ENCODE measurements at regions not wholly inside any gene's neighbourhood (a gene's known extent, or its start where the extent isn't known, plus 50 kb on each side); places are given as distances from the start of the nearest gene placed in this dataset.
A peak's percentile ranks its signal among the peaks of the same experiment; 100 is the strongest.

GRCh38 chr2:183666031-183666430, 541.8 kb downstream of the NUP35 start:
- peak; percentile 67 for DNase-seq (ENCODE audit: low read depth, low spot score)
- in situ Hi-C loops (cut with HindIII; ENCODE audit: low sequenced_read_pairs), result no loop called here
- no peak overlapping the region for H3K4me3 ChIP-seq (ENCODE audit: low read depth, low read length)
- no peak for TF ChIP-seq CTCF (IDR thresholded peaks at IDR 0.05; ENCODE audit: low read depth, low read length)

- in situ Hi-C loops (cut with HindIII; ENCODE audit: low sequenced_read_pairs), result no loop called here
- TF ChIP-seq CTCF (IDR thresholded peaks at IDR 0.05; ENCODE audit: low read depth, low read length), result no peak
- no peak overlapping the region for H3K4me3 ChIP-seq (ENCODE audit: low read depth, low read length)
- no peak for DNase-seq (ENCODE audit: low read depth, low spot score)
Measured at GRCh38 chr2:183671233-183671632, 547.0 kb downstream of the NUP35 start.

GRCh38 chr2:183678908-183679307, 554.7 kb downstream of the NUP35 start:
- TF ChIP-seq CTCF (IDR thresholded peaks at IDR 0.05; ENCODE audit: low read depth, low read length), result no peak
- no peak for DNase-seq (ENCODE audit: low read depth, low spot score)
- in situ Hi-C loops (cut with HindIII; ENCODE audit: low sequenced_read_pairs), result no loop called here

GRCh38 chr2:183680573-183680972, 556.3 kb downstream of the NUP35 start:
- H3K4me3 ChIP-seq (ENCODE audit: low read depth, low read length), result no peak overlapping the region
- in situ Hi-C loops (cut with HindIII; ENCODE audit: low sequenced_read_pairs), result no loop called here
- no peak for TF ChIP-seq CTCF (IDR thresholded peaks at IDR 0.05; ENCODE audit: low read depth, low read length)
- DNase-seq (ENCODE audit: low read depth, low spot score), result no peak

More at GRCh38 chr2:183678908-183679307, 554.7 kb downstream of the NUP35 start:
- no peak overlapping the region for H3K4me3 ChIP-seq (ENCODE audit: low read depth, low read length)

GRCh38 chr2:183684686-183685085, 560.4 kb downstream of the NUP35 start:
- in situ Hi-C loops (cut with HindIII; ENCODE audit: low sequenced_read_pairs), result no loop called here
- TF ChIP-seq CTCF (IDR thresholded peaks at IDR 0.05; ENCODE audit: low read depth, low read length), result no peak

GRCh38 chr2:183696028-183696427, 571.8 kb downstream of the NUP35 start:
- in situ Hi-C loops (cut with HindIII; ENCODE audit: low sequenced_read_pairs), result no loop called here
- no peak for DNase-seq (ENCODE audit: low read depth, low spot score)
- no peak for TF ChIP-seq CTCF (IDR thresholded peaks at IDR 0.05; ENCODE audit: low read depth, low read length)
- no peak overlapping the region for H3K4me3 ChIP-seq (ENCODE audit: low read depth, low read length)

More at GRCh38 chr2:183684686-183685085, 560.4 kb downstream of the NUP35 start:
- no peak overlapping the region for H3K4me3 ChIP-seq (ENCODE audit: low read depth, low read length)
- no peak for DNase-seq (ENCODE audit: low read depth, low spot score)

- TF ChIP-seq CTCF (IDR thresholded peaks at IDR 0.05; ENCODE audit: low read depth, low read length), result no peak
- no peak overlapping the region for H3K4me3 ChIP-seq (ENCODE audit: low read depth, low read length)
- no peak for DNase-seq (ENCODE audit: low read depth, low spot score)
- in situ Hi-C loops (cut with HindIII; ENCODE audit: low sequenced_read_pairs), result no loop called here
Measured at GRCh38 chr2:183709829-183710228, 585.6 kb downstream of the NUP35 start.
